Spleen (tissue), 11 donors: ENCODE measurements at regions not wholly inside any gene's neighbourhood (a gene's known extent, or its start where the extent isn't known, plus 50 kb on each side); places are given as distances from the start of the nearest gene placed in this dataset.

Experiments used
- DNase-seq: peaks from one replicate; pipeline ENCODE4 v3.0.0-alpha.2; 2020
- H3K27ac ChIP-seq, 8 donors: fragments of 200-600 bp; sonication (generic) in 7 of 8; 1 replicate in 4 of 8; 2 replicates in 4 of 8; pipeline versions ENCODE4 v1.5.0 to v1.8.0; 2016 to 2021; ENCODE audit warnings: inconsistent platforms in 4 of 8, mild to moderate bottlenecking in 4 of 8, moderate library complexity in 1 of 8
- H3K27me3 ChIP-seq, 7 donors: fragments of 200-600 bp; sonication (generic) in 6 of 7; replicated peaks in 1 of 7; 1 replicate in 4 of 7; 2 replicates in 3 of 7; pipeline versions ENCODE4 v1.5.0 to v1.8.0; 2016 to 2021; ENCODE audit warnings: inconsistent platforms in 3 of 7, mild to moderate bottlenecking in 1 of 7
- H3K36me3 ChIP-seq, 6 donors: fragments of 200-600 bp; sonication (generic) in 5 of 6; 1 replicate in 4 of 6; 2 replicates in 2 of 6; pipeline versions ENCODE4 v1.5.0 to v1.8.0; 2016 to 2021; ENCODE audit warnings: inconsistent platforms in 2 of 6
- H3K4me1 ChIP-seq, 6 donors: fragments of 200-600 bp; sonication (generic) in 5 of 6; 1 replicate in 3 of 6; 2 replicates in 3 of 6; pipeline versions ENCODE4 v1.5.0 to v1.8.0; 2016 to 2021; ENCODE audit warnings: inconsistent platforms in 3 of 6
- H3K4me3 ChIP-seq, 8 donors: fragments of 200-600 bp; sonication (generic) in 7 of 8; 1 replicate in 4 of 8; 2 replicates in 4 of 8; pipeline versions ENCODE4 v1.5.0 to v1.8.0; 2016 to 2021; ENCODE audit warnings: inconsistent platforms in 4 of 8, mild to moderate bottlenecking in 4 of 8, moderate library complexity in 2 of 8
- H3K9me3 ChIP-seq, 8 donors: fragments of 200-600 bp; sonication (generic) in 7 of 8; 1 replicate in 4 of 8; 2 replicates in 4 of 8; pipeline versions ENCODE4 v1.5.0 to v1.8.0; 2016 to 2021; ENCODE audit warnings: inconsistent platforms in 4 of 8
- POLR2A ChIP-seq, 3 donors: fragments of 450-650 bp; IDR thresholded peaks; one replicate each; pipeline ENCODE4 v1.5.1; 2017; ENCODE audit warnings: antibody characterized with exemption in 3 of 3, mild to moderate bottlenecking in 1 of 3
- POLR2AphosphoS5 ChIP-seq, 3 donors: sonication (generic); formaldehyde crosslinking; IDR thresholded peaks; one replicate each; pipeline ENCODE4 v1.5.1; 2017; ENCODE audit warnings: antibody characterized with exemption in 3 of 3
- WGBS, 5 donors: extraction: QIAGEN DNeasy Blood & Tissue Kit in 3 of 5; methylation state at CpG; one replicate each; pipeline versions ENCODE4 v1.1.5 to v1.1.7; 2013 to 2018; 5-methylcytosine and 5-hydroxymethylcytosine counted together
- intact Hi-C: fragments of 100-400 bp; cut with DNase I; formaldehyde crosslinking; loops from one replicate; pipeline ENCODE4 v1.15.0; 2023; ENCODE audit warnings: low total_unique reads
- TF ChIP-seq, protein P1 (sequence below), 11 experiments: fragments of 200-600 bp in 7 of 11; fragments of 450-650 bp in 4 of 11; sonication (generic) in 4 of 11; IDR thresholded peaks in 8 of 11; conservative IDR thresholded peaks in 3 of 11; 1 replicate in 7 of 11; 2 replicates in 4 of 11; pipeline versions ENCODE4 v1.4.0 to v1.8.0; 2016 to 2021; ENCODE audit warnings: antibody characterized with exemption in 11 of 11, inconsistent platforms in 4 of 11, mild to moderate bottlenecking in 1 of 11
- donor health status: healthy with polysubstance abuse.
- donor health status: DM: no; HTN: no; CAD: no; lungs with moderate emphysema.
- donor health status: DM: no; HTN: no; CAD: no.
- donor health status: Bipolar disorder and iron deficiency.
- donor health status: healthy.
- donor health status: DM: no; HTN: no; CAD: no.
- donor health status: DM: yes; HTN: yes; CAD: no.

DNA sequence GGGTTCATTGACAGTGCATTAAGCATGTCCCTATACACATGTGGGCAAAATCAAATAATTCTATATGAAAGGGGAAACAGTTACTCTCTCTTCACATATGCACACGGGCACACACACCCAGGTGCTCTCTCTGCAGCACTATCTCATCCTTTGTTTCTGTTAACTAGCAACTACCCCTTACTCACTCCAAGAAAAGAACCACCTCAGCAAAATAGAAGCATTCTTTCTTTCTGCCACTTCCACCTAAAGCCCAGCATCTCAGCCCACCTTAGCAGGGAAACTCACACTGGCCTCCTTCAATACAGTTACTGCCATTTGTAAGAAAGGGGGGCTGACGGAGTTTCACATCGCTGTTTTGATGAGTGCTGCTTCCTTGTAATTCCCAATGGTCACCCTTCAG lies 216.3 kb upstream of the ID2 start:
- TF ChIP-seq POLR2AphosphoS5 (IDR thresholded peaks at IDR 0.05) (no peak), POLR2A (IDR thresholded peaks at IDR 0.05) (no peak)
- TF ChIP-seq, protein P1, sequence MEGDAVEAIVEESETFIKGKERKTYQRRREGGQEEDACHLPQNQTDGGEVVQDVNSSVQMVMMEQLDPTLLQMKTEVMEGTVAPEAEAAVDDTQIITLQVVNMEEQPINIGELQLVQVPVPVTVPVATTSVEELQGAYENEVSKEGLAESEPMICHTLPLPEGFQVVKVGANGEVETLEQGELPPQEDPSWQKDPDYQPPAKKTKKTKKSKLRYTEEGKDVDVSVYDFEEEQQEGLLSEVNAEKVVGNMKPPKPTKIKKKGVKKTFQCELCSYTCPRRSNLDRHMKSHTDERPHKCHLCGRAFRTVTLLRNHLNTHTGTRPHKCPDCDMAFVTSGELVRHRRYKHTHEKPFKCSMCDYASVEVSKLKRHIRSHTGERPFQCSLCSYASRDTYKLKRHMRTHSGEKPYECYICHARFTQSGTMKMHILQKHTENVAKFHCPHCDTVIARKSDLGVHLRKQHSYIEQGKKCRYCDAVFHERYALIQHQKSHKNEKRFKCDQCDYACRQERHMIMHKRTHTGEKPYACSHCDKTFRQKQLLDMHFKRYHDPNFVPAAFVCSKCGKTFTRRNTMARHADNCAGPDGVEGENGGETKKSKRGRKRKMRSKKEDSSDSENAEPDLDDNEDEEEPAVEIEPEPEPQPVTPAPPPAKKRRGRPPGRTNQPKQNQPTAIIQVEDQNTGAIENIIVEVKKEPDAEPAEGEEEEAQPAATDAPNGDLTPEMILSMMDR (IDR thresholded peaks at IDR 0.05 in 8 of 11, conservative IDR thresholded peaks at IDR 0.05 in 3 of 11): no peak
- H3K27ac ChIP-seq: no peak overlapping the region

DNA sequence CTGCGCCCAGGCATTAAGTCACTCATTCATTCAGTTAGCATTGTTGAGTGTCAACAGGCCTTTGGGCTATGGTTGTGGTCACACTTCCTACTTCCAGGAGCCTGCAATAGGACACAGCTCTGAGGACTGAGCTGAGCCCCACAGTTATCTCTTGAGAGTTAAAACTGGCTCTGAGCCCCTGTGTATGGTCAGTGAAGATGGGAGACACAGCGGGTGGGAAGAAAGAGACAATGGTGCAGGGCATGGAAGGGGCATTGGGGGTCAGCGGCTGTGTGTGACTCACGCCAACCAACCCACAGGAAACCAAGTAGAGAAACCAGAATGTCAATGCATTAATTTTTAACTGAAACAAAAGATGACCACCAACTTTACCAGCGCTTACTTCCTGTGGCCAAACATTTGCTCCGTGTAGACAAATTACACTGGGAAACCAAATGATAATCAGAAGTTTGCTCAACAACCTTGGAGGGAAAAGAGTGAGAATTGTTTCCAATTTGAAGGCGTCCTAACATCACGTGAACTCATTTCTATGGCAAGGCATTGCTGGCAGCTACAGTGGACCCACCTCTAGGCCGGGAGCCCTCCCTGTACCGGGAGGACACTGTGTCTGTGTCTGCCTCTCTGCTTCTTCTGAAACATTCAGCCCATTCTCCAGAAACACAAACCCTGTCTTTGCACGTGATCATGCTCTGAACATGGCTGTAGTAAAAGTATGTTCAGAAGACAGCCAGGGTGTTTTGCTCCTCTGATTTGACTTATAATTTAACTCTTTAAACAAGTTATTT lies 212.0 kb upstream of the ID2 start:
- intact Hi-C loops: no loop called here
- H3K9me3 ChIP-seq: no peaks in the 10 kb centered on the region
- DNase-seq: no peak
- peaks cover 0 to 63% (median 0%) of the 10 kb centered on the region in 7 donors for H3K27me3 ChIP-seq
- no peak overlapping the region for H3K4me3 ChIP-seq
- peak overlapping the region in 3 of 8 donors; percentile 75 to 83 (median 83) for H3K27ac ChIP-seq
- WGBS, 5 donors: 73 to 88% (median 80%) methylated on average over 11 of the region's 11 CpGs
- peaks cover 7 to 57% (median 35%) of the 10 kb centered on the region in 6 donors for H3K4me1 ChIP-seq
- TF ChIP-seq POLR2A (IDR thresholded peaks at IDR 0.05) (no peak), POLR2AphosphoS5 (IDR thresholded peaks at IDR 0.05) (no peak)
- TF ChIP-seq, protein P1 (IDR thresholded peaks at IDR 0.05 in 8 of 11, conservative IDR thresholded peaks at IDR 0.05 in 3 of 11): no peak
- H3K36me3 ChIP-seq: no peaks in the 10 kb centered on the region

More for the DNA sequence above, 216.3 kb upstream of the ID2 start:
- WGBS, 5 donors: 79 to 92% (median 87%) methylated on average over 3 of the region's 3 CpGs
- H3K36me3 ChIP-seq: no peaks in the 10 kb centered on the region
- H3K9me3 ChIP-seq: no peaks in the 10 kb centered on the region
- intact Hi-C loops: no loop called here
- DNase-seq: no peak
- peaks cover 0 to 33% (median 0%) of the 10 kb centered on the region in 7 donors for H3K27me3 ChIP-seq
- peaks cover 0 to 31% (median 10%) of the 10 kb centered on the region in 6 donors for H3K4me1 ChIP-seq
- H3K4me3 ChIP-seq: no peak overlapping the region

DNA sequence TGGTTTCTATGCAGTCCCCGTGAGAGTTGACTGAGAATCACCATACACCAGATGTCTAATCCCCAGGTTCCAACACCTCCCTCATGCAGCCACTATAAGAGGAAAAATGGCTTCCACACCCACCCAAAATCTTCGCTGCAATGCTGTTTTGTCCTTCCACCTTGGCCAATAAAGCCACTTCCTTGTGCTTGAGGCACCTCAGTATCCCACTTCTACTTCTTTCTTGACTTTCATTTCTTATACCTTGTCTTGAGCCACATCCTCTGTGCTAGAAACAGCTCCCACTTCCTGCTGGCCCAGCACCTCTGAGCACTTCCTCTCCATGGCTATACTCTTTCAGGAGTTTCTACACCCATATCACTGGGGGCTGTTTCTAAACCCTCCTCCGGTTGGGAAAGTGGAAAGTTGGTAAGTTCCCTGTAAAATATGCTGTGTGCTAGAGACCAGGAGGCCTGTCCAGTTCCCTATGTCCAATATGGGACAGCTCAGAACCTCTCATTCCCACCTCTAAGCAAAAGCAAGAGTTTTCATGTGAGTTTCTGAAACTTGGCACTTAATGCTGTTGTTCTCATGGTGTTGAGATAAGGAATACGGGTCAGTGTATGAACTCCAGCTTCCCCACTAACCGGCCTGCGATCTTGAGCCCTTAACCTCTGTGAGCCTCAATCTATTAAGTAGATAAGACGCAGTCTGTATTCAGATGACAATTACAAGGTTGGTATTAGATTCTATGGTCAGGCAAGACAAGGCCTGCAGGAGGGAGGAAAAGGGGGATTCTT lies 209.1 kb upstream of the ID2 start:
- H3K36me3 ChIP-seq: no peaks in the 10 kb centered on the region
- DNase-seq: no peak
- peak overlapping the region in 7 of 8 donors; percentile 48 to 83 (median 65) for H3K27ac ChIP-seq
- H3K9me3 ChIP-seq: no peaks in the 10 kb centered on the region
- intact Hi-C loops: no loop called here
- TF ChIP-seq POLR2AphosphoS5 (IDR thresholded peaks at IDR 0.05) (peak in 1 of 3 donors; percentile 69), POLR2A (IDR thresholded peaks at IDR 0.05) (no peak)
- WGBS, 5 donors: 45 to 76% (median 50%) methylated on average over 7 of the region's 7 CpGs
- peak overlapping the region in 1 of 8 donors; percentile 22 for H3K4me3 ChIP-seq
- H3K27me3 ChIP-seq: peaks cover 0 to 73% (median 0%) of the 10 kb centered on the region in 7 donors
- H3K4me1 ChIP-seq: peaks cover 9 to 83% (median 61%) of the 10 kb centered on the region in 6 donors

DNA sequence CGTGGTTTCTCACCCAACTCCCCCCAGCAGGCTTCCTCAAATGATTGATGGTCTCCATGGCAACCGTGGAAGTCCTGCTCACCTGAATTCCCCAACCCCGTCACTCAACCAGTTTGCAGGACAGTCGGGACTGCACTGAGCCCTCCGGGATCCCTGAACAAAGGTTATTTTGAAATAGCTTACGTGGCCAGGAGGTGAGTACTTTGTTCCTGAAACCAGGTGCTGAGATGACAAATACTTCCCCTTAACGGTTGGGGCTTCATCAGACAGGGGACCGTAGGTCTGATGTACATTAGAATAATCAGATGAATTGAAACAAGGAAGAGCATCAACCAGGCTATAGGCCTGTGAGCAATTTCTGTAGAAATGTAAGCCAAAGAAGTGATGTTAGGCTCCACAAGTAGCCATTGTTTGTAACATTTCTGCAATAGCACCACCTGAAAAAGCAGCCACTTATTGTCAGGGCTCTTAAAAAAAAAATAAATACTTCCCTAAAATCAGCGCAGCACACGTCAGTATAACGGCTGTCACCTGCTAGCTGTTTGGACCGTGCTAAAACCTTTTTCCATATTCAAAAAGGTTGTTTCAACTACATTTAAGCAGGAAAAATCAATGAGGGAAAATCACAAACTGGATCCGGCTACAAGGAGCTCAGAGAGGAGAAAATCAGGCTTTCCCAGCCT lies 206.4 kb upstream of the ID2 start:
- Histone ChIP-seq H3K4me1 (peaks cover 16 to 98% (median 84%) of the 10 kb centered on the region in 6 donors), H3K27ac (peak overlapping the region in 7 of 8 donors; percentile 51 to 83 (median 67)), H3K36me3 (no peaks in the 10 kb centered on the region), H3K4me3 (peak overlapping the region in 1 of 8 donors; percentile 26), H3K9me3 (no peaks in the 10 kb centered on the region), H3K27me3 (peaks cover 0 to 70% (median 4%) of the 10 kb centered on the region in 7 donors)
- TF ChIP-seq POLR2A (IDR thresholded peaks at IDR 0.05): no peak
- TF ChIP-seq, protein P1 (IDR thresholded peaks at IDR 0.05 in 8 of 11, conservative IDR thresholded peaks at IDR 0.05 in 3 of 11): no peak
- no peak for TF ChIP-seq POLR2AphosphoS5 (IDR thresholded peaks at IDR 0.05)
- no peak for DNase-seq
- 40 to 50% (median 43%) methylated on average over 13 of the region's 13 CpGs for WGBS, 5 donors
- intact Hi-C loops: no loop called here
